H9 (cell line): ENCODE measurements at regions not wholly inside any gene's neighbourhood (a gene's known extent, or its start where the extent isn't known, plus 50 kb on each side); places are given as distances from the start of the nearest gene placed in this dataset.
"Not testable (repeated sequence)": the region's sequence is repeated elsewhere in the genome, so short reads cannot be mapped to it uniquely, and the experiment has no call there.

Experiments used
- DNase-seq: peaks from one replicate; pipeline ENCODE4 v3.0.0-alpha.2; 2017
- H2AFZ ChIP-seq: one replicate; pipeline ENCODE4 v1.6.1; 2013; ENCODE audit warnings: mild to moderate bottlenecking, low read length, control low read depth, moderate library complexity
- H2AK5ac ChIP-seq: 2 replicates; pipeline ENCODE4 v1.6.1; 2013; ENCODE audit warnings: low read length, control low read depth, mixed read lengths; ENCODE audit not compliant: insufficient read length
- H2BK120ac ChIP-seq: one replicate; pipeline ENCODE4 v1.6.1; 2013; ENCODE audit warnings: low read depth, mild to moderate bottlenecking, low read length, control low read depth, inconsistent platforms; ENCODE audit not compliant: poor library complexity, severe bottlenecking
- H2BK12ac ChIP-seq: 2 replicates; pipeline ENCODE4 v1.6.1; 2013; ENCODE audit warnings: low read length, control low read depth, mixed read lengths, low read depth; ENCODE audit not compliant: insufficient read length
- H2BK15ac ChIP-seq: 2 replicates; pipeline ENCODE4 v1.6.1; 2013; ENCODE audit warnings: low read depth, low read length, control low read depth
- H2BK20ac ChIP-seq: one replicate; pipeline ENCODE4 v1.6.1; 2013; ENCODE audit warnings: low read depth, mild to moderate bottlenecking, low read length, control low read depth, inconsistent platforms; ENCODE audit not compliant: poor library complexity, severe bottlenecking
- H2BK5ac ChIP-seq: 2 replicates; pipeline ENCODE4 v1.6.1; 2013; ENCODE audit warnings: low read length, control low read depth, mixed read lengths; ENCODE audit not compliant: insufficient read length
- H3K14ac ChIP-seq: 2 replicates; pipeline ENCODE4 v1.6.1; 2013; ENCODE audit warnings: low read length, control low read depth; ENCODE audit not compliant: insufficient read depth
- H3K18ac ChIP-seq: 2 replicates; pipeline ENCODE4 v1.6.1; 2013; ENCODE audit warnings: low read depth, mild to moderate bottlenecking, mixed read lengths, low read length, control low read depth; ENCODE audit not compliant: insufficient read length
- H3K23ac ChIP-seq: 2 replicates; pipeline ENCODE4 v1.6.1; 2013; ENCODE audit warnings: low read length, control low read depth, mixed read lengths, low read depth; ENCODE audit not compliant: insufficient read length
- H3K23me2 ChIP-seq: 2 replicates; pipeline ENCODE4 v1.6.1; 2013; ENCODE audit warnings: low read depth, mild to moderate bottlenecking, mixed read lengths, low read length, control low read depth; ENCODE audit not compliant: insufficient read length, poor library complexity, severe bottlenecking
- H3K27ac ChIP-seq: 2 replicates; pipeline ENCODE4 v1.5.1; 2013; ENCODE audit warnings: low read length, control low read depth, mixed read lengths, low read depth; ENCODE audit not compliant: insufficient read length
- H3K27me3 ChIP-seq: 2 replicates; pipeline ENCODE4 v1.6.1; 2013; ENCODE audit warnings: low read length, control low read depth, inconsistent platforms; ENCODE audit not compliant: insufficient read depth
- H3K4ac ChIP-seq: 2 replicates; pipeline ENCODE4 v1.6.1; 2013; ENCODE audit warnings: low read depth, mild to moderate bottlenecking, control low read depth, inconsistent platforms, low read length, moderate library complexity
- H3K4me1 ChIP-seq: 2 replicates; pipeline ENCODE4 v1.6.1; 2013; ENCODE audit warnings: low read length, control low read depth, inconsistent platforms; ENCODE audit not compliant: insufficient read depth
- H3K4me2 ChIP-seq: 2 replicates; pipeline ENCODE4 v1.6.1; 2013; ENCODE audit warnings: low read length, control low read depth, mixed read lengths; ENCODE audit not compliant: insufficient read length, insufficient read depth
- H3K56ac ChIP-seq: 2 replicates; pipeline ENCODE4 v1.6.1; 2013; ENCODE audit warnings: low read depth, mild to moderate bottlenecking, mixed read lengths, low read length, control low read depth; ENCODE audit not compliant: insufficient read length
- H3K79me1 ChIP-seq: 2 replicates; pipeline ENCODE4 v1.6.1; 2013; ENCODE audit warnings: low read depth, mild to moderate bottlenecking, moderate library complexity, low read length, control low read depth, inconsistent platforms; ENCODE audit not compliant: insufficient read depth, poor library complexity, severe bottlenecking
- H3K79me2 ChIP-seq: 2 replicates; pipeline ENCODE4 v1.6.1; 2013; ENCODE audit warnings: low read length, control low read depth, inconsistent platforms; ENCODE audit not compliant: insufficient read depth
- H3K9ac ChIP-seq: 2 replicates; pipeline ENCODE4 v1.6.1; 2013; ENCODE audit warnings: low read length, control low read depth, mixed read lengths; ENCODE audit not compliant: insufficient read length; ENCODE audit errors: extremely low read depth
- H3K9me3 ChIP-seq: one replicate; pipeline ENCODE4 v1.6.1; 2013; ENCODE audit warnings: low read depth, low read length, inconsistent platforms; ENCODE audit not compliant: control insufficient read depth
- H3T11ph ChIP-seq: one replicate; pipeline ENCODE4 v1.6.1; 2013; ENCODE audit warnings: mild to moderate bottlenecking, low read length, control low read depth, inconsistent platforms
- H4K20me1 ChIP-seq: one replicate; pipeline ENCODE4 v1.6.1; 2013; ENCODE audit not compliant: control insufficient read depth, insufficient read length, insufficient read depth
- H4K5ac ChIP-seq: 2 replicates; pipeline ENCODE4 v1.6.1; 2013; ENCODE audit warnings: low read depth, mild to moderate bottlenecking, mixed read lengths, low read length, control low read depth; ENCODE audit not compliant: insufficient read length
- H4K8ac ChIP-seq: replicated peaks from 2 replicates; pipeline ENCODE4 v1.6.1; 2013; ENCODE audit warnings: low read length, control low read depth, mixed read lengths, low read depth; ENCODE audit not compliant: insufficient read length
- H4K91ac ChIP-seq: 2 replicates; pipeline ENCODE4 v1.6.1; 2013; ENCODE audit warnings: low read depth, mild to moderate bottlenecking, moderate library complexity, mixed read lengths, low read length, control low read depth; ENCODE audit not compliant: insufficient read length
- H3K27ac Mint-ChIP-seq, 3 experiments: 2 replicates in 2 of 3; 3 replicates in 1 of 3; pipeline ENCODE4 v1.8.0; 2020 to 2021; ENCODE audit warnings: mixed read lengths in 3 of 3, mild to moderate bottlenecking in 1 of 3, moderate library complexity in 1 of 3
- H3K27me3 Mint-ChIP-seq: 2 replicates; pipeline ENCODE4 v1.8.0; 2021; ENCODE audit warnings: low read depth, mild to moderate bottlenecking, moderate library complexity, mixed read lengths
- H3K36me3 Mint-ChIP-seq, 3 experiments: 2 replicates in 2 of 3; 3 replicates in 1 of 3; pipeline ENCODE4 v1.8.0; 2020 to 2021; ENCODE audit warnings: low read depth in 3 of 3, mixed read lengths in 3 of 3; ENCODE audit not compliant: insufficient read depth in 1 of 3
- H3K4me1 Mint-ChIP-seq, 2 experiments: 2 replicates each; pipeline ENCODE4 v1.8.0; 2020; ENCODE audit warnings: mixed read lengths in 2 of 2
- H3K4me3 Mint-ChIP-seq, 2 experiments: 2 replicates in 1 of 2; 3 replicates in 1 of 2; pipeline ENCODE4 v1.8.0; 2020 to 2021; ENCODE audit warnings: mild to moderate bottlenecking in 2 of 2, mixed read lengths in 2 of 2, moderate library complexity in 1 of 2
- H3K9me3 Mint-ChIP-seq, 2 experiments: 2 replicates in 1 of 2; 3 replicates in 1 of 2; pipeline ENCODE4 v1.8.0; 2020; ENCODE audit warnings: mild to moderate bottlenecking in 2 of 2, mixed read lengths in 2 of 2, moderate library complexity in 1 of 2
- WGBS: extraction: QIAGEN DNeasy Blood & Tissue Kit; methylation state at CpG from one replicate; pipeline ENCODE4 v1.1.7; 2013; ENCODE audit warnings: missing lambda C conversion rate, low lambda C conversion rate, mixed read lengths; ENCODE audit not compliant: insufficient read length; ENCODE audit errors: extremely low coverage; 5-methylcytosine and 5-hydroxymethylcytosine counted together

DNA sequence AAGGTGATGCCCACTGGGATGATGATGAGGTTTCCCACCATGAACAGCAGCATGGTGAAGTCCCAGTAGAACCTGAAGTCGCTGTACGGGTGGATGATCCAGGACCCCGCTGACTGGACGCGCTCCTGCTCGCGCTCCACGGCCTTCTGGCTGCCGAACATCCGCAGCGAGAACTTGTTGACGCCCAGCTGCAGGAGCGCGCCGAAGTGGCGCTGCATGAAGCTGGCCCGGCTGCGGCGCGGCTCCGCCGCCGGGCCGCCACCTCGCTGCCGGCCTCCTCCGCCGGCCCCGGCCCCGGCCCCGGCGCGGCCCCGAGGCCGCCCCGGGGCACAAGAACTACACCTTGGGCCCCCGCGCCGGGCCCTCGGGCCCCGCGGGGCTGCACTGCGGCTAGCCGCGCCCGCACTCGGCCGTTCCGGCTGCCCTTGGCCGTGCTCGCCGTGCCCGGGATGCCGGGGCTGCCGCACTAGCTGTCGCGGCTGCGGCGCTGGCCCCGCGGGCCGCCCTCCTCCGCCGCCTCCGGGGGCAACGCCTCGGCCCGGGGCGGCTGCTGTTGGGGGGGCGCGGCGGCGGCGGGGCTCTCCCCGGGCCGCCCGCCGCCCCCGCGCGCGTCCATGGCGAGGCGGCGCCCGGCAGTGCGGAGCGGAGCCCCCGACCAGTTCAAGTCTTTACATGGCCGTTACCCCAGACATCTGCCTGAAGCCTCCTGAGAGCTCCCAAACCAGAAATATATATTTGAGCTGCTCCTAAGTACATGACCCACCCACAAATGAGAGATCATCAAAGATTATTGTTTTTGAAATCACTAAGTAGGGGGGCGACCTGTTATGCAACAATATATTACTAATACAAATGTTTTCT lies 87.8 kb downstream of the GOLGA8K start:
- H3K4ac ChIP-seq, H3K4me3 Mint-ChIP-seq, H2BK15ac ChIP-seq, H3K36me3 Mint-ChIP-seq, H3K9me3 Mint-ChIP-seq, H2BK5ac ChIP-seq, H3T11ph ChIP-seq, DNase-seq, H3K9ac ChIP-seq, H3K27ac ChIP-seq, H3K4me2 ChIP-seq, H2BK12ac ChIP-seq, H3K18ac ChIP-seq, H4K8ac ChIP-seq, H3K56ac ChIP-seq, H4K20me1 ChIP-seq, H3K4me1 Mint-ChIP-seq, H3K4me1 ChIP-seq, H3K23me2 ChIP-seq, H3K14ac ChIP-seq, H3K23ac ChIP-seq, H2AFZ ChIP-seq, H4K5ac ChIP-seq, H2BK20ac ChIP-seq, H3K27ac Mint-ChIP-seq, H4K91ac ChIP-seq, H3K79me2 ChIP-seq, H3K27me3 Mint-ChIP-seq, H3K9me3 ChIP-seq, H3K27me3 ChIP-seq, H3K79me1 ChIP-seq, H2BK120ac ChIP-seq, H2AK5ac ChIP-seq: not testable (repeated sequence)
- WGBS: no CpG with 5 or more reads among the region's 91 CpGs

DNA sequence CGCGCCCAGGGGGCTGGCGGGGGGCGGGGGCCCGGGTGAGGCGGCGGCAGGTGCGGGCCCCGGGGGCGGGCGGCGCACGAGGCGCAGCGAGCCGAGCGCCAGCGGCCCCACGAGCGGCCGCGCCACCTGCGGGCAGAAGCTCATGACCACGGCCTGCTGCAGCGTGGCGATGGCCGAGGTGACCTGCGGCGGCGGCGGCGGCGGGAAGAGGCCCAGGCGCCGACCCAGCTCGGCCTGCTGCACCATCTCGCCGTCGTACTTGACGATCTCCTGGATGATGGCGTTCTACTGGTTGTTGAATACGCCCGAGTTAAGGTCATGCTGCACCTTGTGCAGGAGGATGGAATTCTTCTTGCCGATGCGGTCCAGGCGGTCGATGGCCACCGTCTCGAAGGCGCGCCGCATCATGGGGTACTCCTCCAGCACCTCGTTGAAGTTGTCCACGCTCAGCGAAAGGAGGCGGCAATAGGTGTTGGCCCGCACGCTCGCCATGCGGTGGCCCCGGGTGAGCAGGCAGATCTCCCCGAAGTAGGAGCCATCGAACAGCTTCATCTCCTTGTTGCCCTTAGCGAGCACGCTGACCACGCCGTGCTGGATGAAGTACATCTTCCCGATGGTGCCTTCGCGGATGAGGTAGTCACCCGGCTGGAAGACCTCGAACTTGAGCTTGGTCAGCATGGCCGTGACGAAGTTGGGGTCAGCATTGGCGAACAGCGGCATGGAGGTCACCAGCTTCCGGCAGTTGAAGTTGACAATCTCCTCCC lies 89.5 kb downstream of the GOLGA8K start:
- H3K14ac ChIP-seq, H3K4me1 ChIP-seq, H3K4ac ChIP-seq, H3K27ac Mint-ChIP-seq, H2BK5ac ChIP-seq, H3K4me2 ChIP-seq, H3K27me3 ChIP-seq, H4K20me1 ChIP-seq, H2BK20ac ChIP-seq, H2BK12ac ChIP-seq, H3K27ac ChIP-seq, H4K8ac ChIP-seq, H3K23me2 ChIP-seq, H3K56ac ChIP-seq, H3K9me3 ChIP-seq, H3K79me1 ChIP-seq, H4K91ac ChIP-seq, H3K4me3 Mint-ChIP-seq, H2AK5ac ChIP-seq, H3K4me1 Mint-ChIP-seq, H3K23ac ChIP-seq, H3K9me3 Mint-ChIP-seq, H3K27me3 Mint-ChIP-seq, H3K9ac ChIP-seq, H4K5ac ChIP-seq, H2BK120ac ChIP-seq, H3K79me2 ChIP-seq, H2BK15ac ChIP-seq, H2AFZ ChIP-seq, H3K18ac ChIP-seq, H3K36me3 Mint-ChIP-seq, H3T11ph ChIP-seq: not testable (repeated sequence)
- no CpG with 5 or more reads among the region's 77 CpGs for WGBS
- peak; percentile 12 for DNase-seq
